HepG2 (cell line): ENCODE measurements at regions not wholly inside any gene's neighbourhood (a gene's known extent, or its start where the extent isn't known, plus 50 kb on each side); places are given as distances from the start of the nearest gene placed in this dataset.
A peak's percentile ranks its signal among the peaks of the same experiment; 100 is the strongest.

ENCODE experiments used
- AGO2 ChIP-seq: fragments of 200-400 bp; formaldehyde crosslinking; optimal IDR thresholded peaks from 2 replicates; pipeline ENCODE3; 2017; ENCODE audit warnings: mild to moderate bottlenecking, low read depth, low read length, moderate library complexity
- CEBPZ ChIP-seq: IDR thresholded peaks from 2 replicates; pipeline ENCODE4 v1.6.1; 2012; ENCODE audit warnings: low read length, improper control_type of control experiment
- FOXA3 ChIP-seq: IDR thresholded peaks from 2 replicates; pipeline ENCODE4 v1.6.1; 2016; ENCODE audit warnings: missing genetic modification reagents, missing compliant biosample characterization
- HMG20A ChIP-seq: IDR thresholded peaks from 2 replicates; pipeline ENCODE4 v1.6.1; 2016; ENCODE audit warnings: borderline replicate concordance
- MED1 ChIP-seq: sonication (generic); formaldehyde crosslinking; IDR thresholded peaks from 2 replicates; pipeline ENCODE4 v1.4.0; 2020; ENCODE audit warnings: missing genetic modification reagents
- MEF2D ChIP-seq: sonication (generic); formaldehyde crosslinking; IDR thresholded peaks from 2 replicates; pipeline ENCODE4 v1.5.1; 2020; ENCODE audit warnings: mild to moderate bottlenecking, missing genetic modification reagents
- PRDM10 ChIP-seq: sonication (generic); formaldehyde crosslinking; IDR thresholded peaks from 2 replicates; pipeline ENCODE4 v1.4.0; 2020; ENCODE audit warnings: low read depth, missing genetic modification reagents
- RORA ChIP-seq: sonication (generic); formaldehyde crosslinking; IDR thresholded peaks from 2 replicates; pipeline ENCODE4 v1.5.0; 2020; ENCODE audit warnings: mild to moderate bottlenecking, missing genetic modification reagents, moderate library complexity
- SOX5 ChIP-seq: IDR thresholded peaks from 2 replicates; pipeline ENCODE4 v1.6.1; 2016; ENCODE audit warnings: borderline replicate concordance
- YEATS4 ChIP-seq: sonication (generic); formaldehyde crosslinking; IDR thresholded peaks from 2 replicates; pipeline ENCODE4 v1.4.0; 2020; ENCODE audit warnings: missing genetic modification reagents, borderline replicate concordance
- ZNF136 ChIP-seq: sonication (generic); formaldehyde crosslinking; IDR thresholded peaks from 2 replicates; pipeline ENCODE4 v1.8.1; 2022; ENCODE audit warnings: low read depth, mild to moderate bottlenecking, moderate library complexity, missing genetic modification reagents
- ZNF274 ChIP-seq: sonication (generic); formaldehyde crosslinking; IDR thresholded peaks from 2 replicates; pipeline ENCODE4 v1.5.1; 2020; ENCODE audit warnings: mild to moderate bottlenecking, missing genetic modification reagents
- ZNF766 ChIP-seq: sonication (generic); formaldehyde crosslinking; IDR thresholded peaks from 2 replicates; pipeline ENCODE4 v1.5.0; 2020; ENCODE audit warnings: missing genetic modification reagents, borderline replicate concordance
- TF ChIP-seq, protein P1 (sequence below): sonication (generic); formaldehyde crosslinking; IDR thresholded peaks from 2 replicates; pipeline ENCODE4 v1.4.0; 2020; ENCODE audit warnings: mild to moderate bottlenecking, missing genetic modification reagents
- TF ChIP-seq, protein P2 (sequence below): sonication (generic); IDR thresholded peaks from 2 replicates; pipeline ENCODE4 v1.6.1; 2016; ENCODE audit warnings: low read depth, borderline replicate concordance

- TF ChIP-seq CEBPZ (no peak), AGO2 (no peak), ZNF136 (no peak), MEF2D (CRISPR knock-in tag) (no peak), HMG20A (CRISPR knock-in tag) (no peak), PRDM10 (peak; percentile 62; the same call in 1 of the 2 replicates), MED1 (CRISPR knock-in tag) (peak; percentile 32; the same call in 1 of the 2 replicates), ZNF274 (CRISPR knock-in tag) (no peak), YEATS4 (CRISPR knock-in tag) (no peak), RORA (CRISPR knock-in tag) (no peak), FOXA3 (CRISPR knock-in tag) (0 out of 2 replicates have a peak, but pooled peaks have one; percentile 25), ZNF766 (CRISPR knock-in tag) (no peak), SOX5 (CRISPR knock-in tag) (0 out of 2 replicates have a peak, but pooled peaks have one; percentile 38)
- TF ChIP-seq, protein P1, sequence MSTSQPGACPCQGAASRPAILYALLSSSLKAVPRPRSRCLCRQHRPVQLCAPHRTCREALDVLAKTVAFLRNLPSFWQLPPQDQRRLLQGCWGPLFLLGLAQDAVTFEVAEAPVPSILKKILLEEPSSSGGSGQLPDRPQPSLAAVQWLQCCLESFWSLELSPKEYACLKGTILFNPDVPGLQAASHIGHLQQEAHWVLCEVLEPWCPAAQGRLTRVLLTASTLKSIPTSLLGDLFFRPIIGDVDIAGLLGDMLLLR (CRISPR knock-in tag) = no peak
- TF ChIP-seq, protein P2, sequence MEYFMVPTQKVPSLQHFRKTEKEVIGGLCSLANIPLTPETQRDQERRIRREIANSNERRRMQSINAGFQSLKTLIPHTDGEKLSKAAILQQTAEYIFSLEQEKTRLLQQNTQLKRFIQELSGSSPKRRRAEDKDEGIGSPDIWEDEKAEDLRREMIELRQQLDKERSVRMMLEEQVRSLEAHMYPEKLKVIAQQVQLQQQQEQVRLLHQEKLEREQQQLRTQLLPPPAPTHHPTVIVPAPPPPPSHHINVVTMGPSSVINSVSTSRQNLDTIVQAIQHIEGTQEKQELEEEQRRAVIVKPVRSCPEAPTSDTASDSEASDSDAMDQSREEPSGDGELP = peak; percentile 38; the same call in 1 of the 2 replicates
These were observed 225.5 kb downstream of the SOX9 start (continued) for GRCh38 chr17:72346306-72346705.
